SK-N-SH (cell line): ENCODE measurements at regions not wholly inside any gene's neighbourhood (a gene's known extent, or its start where the extent isn't known, plus 50 kb on each side); places are given as distances from the start of the nearest gene placed in this dataset.

Experiments used
- CTCF ChIP-seq: fragments of 200-600 bp; sonication (generic); IDR thresholded peaks from 2 replicates; pipeline ENCODE4 v1.6.1; 2017; ENCODE audit warnings: antibody characterized with exemption, mild to moderate bottlenecking, moderate library complexity
- EZH2phosphoT487 ChIP-seq: fragments of 200-600 bp; sonication (generic); IDR thresholded peaks from 2 replicates; pipeline ENCODE4 v1.6.1; 2017; ENCODE audit warnings: low read depth, mixed run types, mild to moderate bottlenecking, antibody characterized with exemption, moderate library complexity, borderline replicate concordance
- POLR2AphosphoS5 ChIP-seq: IDR thresholded peaks from 2 replicates; pipeline ENCODE4 v1.6.1; 2012; ENCODE audit warnings: low read depth, low read length
- RFX5 ChIP-seq: IDR thresholded peaks from 2 replicates; pipeline ENCODE4 v1.6.1; 2012; ENCODE audit warnings: mild to moderate bottlenecking, improper control_type of control experiment, low read length

GRCh38 chr9:105978336-105978735, 284.0 kb downstream of the TMEM38B start:
- no peak for TF ChIP-seq CTCF
- TF ChIP-seq POLR2AphosphoS5 = no peak
- no peak for TF ChIP-seq EZH2phosphoT487
- TF ChIP-seq RFX5 = no peak
